Liver (tissue), 3 donors: ENCODE measurements at regions not wholly inside any gene's neighbourhood (a gene's known extent, or its start where the extent isn't known, plus 50 kb on each side); places are given as distances from the start of the nearest gene placed in this dataset.

Experiments used
- EGR1 ChIP-seq, 2 donors: IDR thresholded peaks; 2 replicates each; pipeline ENCODE4 v1.6.1; 2016 to 2018; ENCODE audit warnings: antibody characterized with exemption in 2 of 2, low read depth in 2 of 2
- GABPA ChIP-seq, 2 donors: IDR thresholded peaks in 1 of 2; conservative IDR thresholded peaks in 1 of 2; 2 replicates each; pipeline ENCODE4 v1.6.1; 2016; ENCODE audit warnings: antibody characterized with exemption in 2 of 2, mild to moderate bottlenecking in 1 of 2, moderate library complexity in 1 of 2
- HNF4G ChIP-seq: IDR thresholded peaks from 2 replicates; pipeline ENCODE4 v1.6.1; 2016; ENCODE audit warnings: antibody characterized with exemption
- JUND ChIP-seq, 2 donors: IDR thresholded peaks; 2 replicates each; pipeline ENCODE4 v1.6.1; 2016; ENCODE audit warnings: antibody characterized with exemption in 2 of 2
- TAF1 ChIP-seq: conservative IDR thresholded peaks from 2 replicates; pipeline ENCODE4 v1.6.1; 2016; ENCODE audit warnings: antibody characterized with exemption, mild to moderate bottlenecking
- YY1 ChIP-seq: IDR thresholded peaks from 2 replicates; pipeline ENCODE4 v1.6.1; 2016; ENCODE audit warnings: antibody characterized with exemption, mild to moderate bottlenecking
- TF ChIP-seq, protein P1 (sequence below): fragments of 150-350 bp; IDR thresholded peaks from 2 replicates; pipeline ENCODE4 v1.5.1; 2017; ENCODE audit warnings: improper control_type of control experiment, low read depth, low read length; ENCODE audit not compliant: missing input control
- TF ChIP-seq, protein P2 (sequence below): IDR thresholded peaks from 2 replicates; pipeline ENCODE4 v1.6.1; 2016; ENCODE audit warnings: antibody characterized with exemption
- TF ChIP-seq, protein P3 (sequence below): IDR thresholded peaks from 2 replicates; pipeline ENCODE4 v1.6.1; 2016; ENCODE audit warnings: antibody characterized with exemption
- donor health status: healthy.
- donor health status: healthy.

DNA sequence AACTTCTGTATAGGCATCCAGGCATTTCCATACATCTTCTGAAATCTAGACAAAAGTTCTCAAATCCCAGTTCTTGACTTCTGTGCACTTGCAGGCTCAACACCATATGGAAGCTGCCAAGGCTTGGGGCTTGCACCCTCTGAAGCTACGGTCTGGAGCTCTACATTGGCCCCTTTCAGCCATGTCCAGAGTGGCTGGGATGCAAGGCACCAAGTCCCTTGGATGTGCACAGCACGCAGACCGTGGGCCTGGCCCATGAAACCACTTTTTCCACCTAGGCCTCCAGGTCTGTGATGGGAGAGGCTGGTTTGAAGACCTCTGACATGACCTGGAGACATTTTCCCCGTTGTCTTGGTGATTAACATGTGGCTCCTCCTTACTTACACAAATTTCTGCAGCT lies 1645.1 kb downstream of the REEP3 start:
- TF ChIP-seq TAF1 (no peak), JUND (IDR thresholded peaks at IDR 0.05) (no peak), YY1 (no peak), EGR1 (IDR thresholded peaks at IDR 0.05; ENCODE audit: low read depth in 2 of 2) (no peak), GABPA (IDR thresholded peaks at IDR 0.05 in 1 of 2, conservative IDR thresholded peaks at IDR 0.05 in 1 of 2) (no peak), HNF4G (no peak)
- TF ChIP-seq, protein P1, sequence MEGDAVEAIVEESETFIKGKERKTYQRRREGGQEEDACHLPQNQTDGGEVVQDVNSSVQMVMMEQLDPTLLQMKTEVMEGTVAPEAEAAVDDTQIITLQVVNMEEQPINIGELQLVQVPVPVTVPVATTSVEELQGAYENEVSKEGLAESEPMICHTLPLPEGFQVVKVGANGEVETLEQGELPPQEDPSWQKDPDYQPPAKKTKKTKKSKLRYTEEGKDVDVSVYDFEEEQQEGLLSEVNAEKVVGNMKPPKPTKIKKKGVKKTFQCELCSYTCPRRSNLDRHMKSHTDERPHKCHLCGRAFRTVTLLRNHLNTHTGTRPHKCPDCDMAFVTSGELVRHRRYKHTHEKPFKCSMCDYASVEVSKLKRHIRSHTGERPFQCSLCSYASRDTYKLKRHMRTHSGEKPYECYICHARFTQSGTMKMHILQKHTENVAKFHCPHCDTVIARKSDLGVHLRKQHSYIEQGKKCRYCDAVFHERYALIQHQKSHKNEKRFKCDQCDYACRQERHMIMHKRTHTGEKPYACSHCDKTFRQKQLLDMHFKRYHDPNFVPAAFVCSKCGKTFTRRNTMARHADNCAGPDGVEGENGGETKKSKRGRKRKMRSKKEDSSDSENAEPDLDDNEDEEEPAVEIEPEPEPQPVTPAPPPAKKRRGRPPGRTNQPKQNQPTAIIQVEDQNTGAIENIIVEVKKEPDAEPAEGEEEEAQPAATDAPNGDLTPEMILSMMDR = no peak
- TF ChIP-seq, protein P2, sequence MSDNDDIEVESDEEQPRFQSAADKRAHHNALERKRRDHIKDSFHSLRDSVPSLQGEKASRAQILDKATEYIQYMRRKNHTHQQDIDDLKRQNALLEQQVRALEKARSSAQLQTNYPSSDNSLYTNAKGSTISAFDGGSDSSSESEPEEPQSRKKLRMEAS = no peak
- TF ChIP-seq, protein P3, sequence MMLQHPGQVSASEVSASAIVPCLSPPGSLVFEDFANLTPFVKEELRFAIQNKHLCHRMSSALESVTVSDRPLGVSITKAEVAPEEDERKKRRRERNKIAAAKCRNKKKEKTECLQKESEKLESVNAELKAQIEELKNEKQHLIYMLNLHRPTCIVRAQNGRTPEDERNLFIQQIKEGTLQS = no peak
